PC-3 (cell line): ENCODE measurements at regions not wholly inside any gene's neighbourhood (a gene's known extent, or its start where the extent isn't known, plus 50 kb on each side); places are given as distances from the start of the nearest gene placed in this dataset.

Experiments used
- ATAC-seq: fragments of 200-7000 bp; cut with Tn5 transposase; 2 replicates; pipeline ENCODE4 v1.9.1; 2020; ENCODE audit warnings: mild to moderate bottlenecking, moderate library complexity
- BruUV-seq: library from RNA; stranded (reverse); fragments of 400-500 nt; replicated peaks from 2 replicates; lab custom pipeline; 2021; lab: Mats Ljungman, UMichigan
- CTCF ChIA-PET: fragments of 300-600 bp; sonication (Branson Sonifier 250); formaldehyde crosslinking; loops from one replicate; lab custom pipeline; 2022; ENCODE audit warnings: antibody characterized with exemption; lab: Charles Lee
- POLR2A ChIA-PET: fragments of 300-600 bp; sonication (Branson Sonifier 250); formaldehyde crosslinking; loops from one replicate; lab custom pipeline; 2022; ENCODE audit warnings: antibody characterized with exemption; ENCODE audit not compliant: unreplicated experiment; lab: Charles Lee
- DNase-seq: peaks from one replicate; pipeline ENCODE4 v3.0.0-alpha.2; 2015
- H2AFZ ChIP-seq: fragments of 300-600 bp; sonication (generic); 2 replicates; pipeline ENCODE4 v1.6.0; 2016; ENCODE audit warnings: antibody characterized with exemption, low read length
- H3F3A ChIP-seq: fragments of 300-600 bp; sonication (generic); one replicate; pipeline ENCODE4 v1.6.0; 2017; ENCODE audit warnings: antibody characterized with exemption, low read length, control low read depth, mild to moderate bottlenecking; ENCODE audit not compliant: unreplicated experiment
- H3K27ac ChIP-seq: fragments of 300-600 bp; sonication (generic); 2 replicates; pipeline ENCODE4 v1.5.1; 2016; ENCODE audit warnings: mild to moderate bottlenecking, low read length
- H3K27me3 ChIP-seq: fragments of 300-600 bp; sonication (generic); 2 replicates; pipeline ENCODE4 v1.6.1; 2016; ENCODE audit warnings: low read length, mixed read lengths
- H3K36me3 ChIP-seq: fragments of 300-600 bp; sonication (generic); 2 replicates; pipeline ENCODE4 v1.6.1; 2016; ENCODE audit warnings: low read depth, mixed run types, low read length, mixed read lengths
- H3K4me1 ChIP-seq: fragments of 300-600 bp; sonication (generic); 2 replicates; pipeline ENCODE4 v1.5.1; 2016; ENCODE audit warnings: low read length; ENCODE audit not compliant: insufficient read depth
- H3K4me2 ChIP-seq: fragments of 300-600 bp; sonication (generic); 2 replicates; pipeline ENCODE4 v1.6.0; 2016; ENCODE audit warnings: low read length
- H3K4me3 ChIP-seq: fragments of 300-600 bp; sonication (generic); 2 replicates; pipeline ENCODE4 v1.5.1; 2016; ENCODE audit warnings: mild to moderate bottlenecking, low read length, mixed read lengths
- H3K79me2 ChIP-seq: fragments of 300-600 bp; sonication (generic); 2 replicates; pipeline ENCODE4 v1.6.1; 2017; ENCODE audit warnings: low read length, mixed read lengths
- H3K9ac ChIP-seq: fragments of 300-600 bp; sonication (generic); 2 replicates; pipeline ENCODE4 v1.6.0; 2016; ENCODE audit warnings: mild to moderate bottlenecking, low read length
- H3K9me2 ChIP-seq: fragments of 300-600 bp; sonication (generic); replicated peaks from 2 replicates; pipeline ENCODE4 v1.6.1; 2016; ENCODE audit warnings: mixed run types, low read length, mixed read lengths
- H3K9me3 ChIP-seq: fragments of 300-600 bp; sonication (generic); 2 replicates; pipeline ENCODE4 v1.6.1; 2016; ENCODE audit warnings: low read length, mixed read lengths
- H4K20me1 ChIP-seq: fragments of 300-600 bp; sonication (generic); 2 replicates; pipeline ENCODE4 v1.6.1; 2016; ENCODE audit warnings: low read length, mixed read lengths
- EZH2 ChIP-seq: fragments of 300-600 bp; sonication (generic); IDR thresholded peaks from one replicate; pipeline ENCODE4 v1.6.1; 2017; ENCODE audit warnings: antibody characterized with exemption, mild to moderate bottlenecking, low read length; ENCODE audit not compliant: unreplicated experiment
- EZH2phosphoT487 ChIP-seq: fragments of 300-600 bp; sonication (generic); IDR thresholded peaks from 2 replicates; pipeline ENCODE4 v1.6.1; 2018; ENCODE audit warnings: mild to moderate bottlenecking, antibody characterized with exemption, low read length, borderline replicate concordance
- intact Hi-C: fragments of 100-400 bp; cut with micrococcal nuclease; formaldehyde crosslinking; loops from 2 replicates; pipeline ENCODE4 v1.9.0; 2023
- TF ChIP-seq, protein P1 (sequence below): fragments of 300-600 bp; sonication (generic); conservative IDR thresholded peaks from 2 replicates; pipeline ENCODE4 v1.5.1; 2017; ENCODE audit warnings: antibody characterized with exemption, low read depth, mild to moderate bottlenecking, low read length

DNA sequence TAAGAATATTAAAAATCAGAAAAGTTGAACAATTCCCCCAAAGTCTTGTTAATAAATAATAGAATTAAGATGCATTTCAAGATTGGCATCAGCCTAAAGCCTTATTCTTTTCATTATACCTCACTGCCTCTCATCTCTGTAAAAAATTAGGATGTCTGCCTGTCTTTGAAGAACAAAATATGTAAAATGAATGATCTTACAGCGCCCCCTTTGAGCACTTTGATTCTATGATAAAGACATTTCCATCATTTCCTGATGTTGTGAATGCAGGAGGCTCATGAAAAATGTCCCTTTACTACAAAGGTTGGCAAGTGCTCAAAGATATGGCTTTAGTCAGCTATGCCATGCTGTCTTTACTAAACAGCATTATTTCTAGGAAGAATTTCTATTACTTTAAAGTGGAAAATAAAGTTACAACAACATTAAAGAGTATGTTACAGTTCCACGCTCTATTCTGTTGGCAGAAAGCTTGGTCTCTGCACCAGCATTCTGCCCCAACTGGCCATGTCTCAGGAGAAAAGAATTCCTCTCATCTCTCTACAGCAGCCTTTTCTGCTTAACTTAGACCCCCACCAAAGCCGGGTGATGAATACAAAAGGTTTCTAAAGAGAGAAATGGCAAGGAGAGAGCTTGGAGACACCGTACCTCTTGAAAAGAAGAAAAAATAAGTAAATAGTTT is 95.1 kb downstream of the LLPH start:
- ATAC-seq, result peak; percentile 45; the same call in 1 of the 2 replicates
- no peak overlapping the region for H3K4me2 ChIP-seq
- intact Hi-C loops, result loop anchor here (5.0 kb wide), 1 partner anchor 143 kb away; no protein-coding TSS in a partner anchor

DNA sequence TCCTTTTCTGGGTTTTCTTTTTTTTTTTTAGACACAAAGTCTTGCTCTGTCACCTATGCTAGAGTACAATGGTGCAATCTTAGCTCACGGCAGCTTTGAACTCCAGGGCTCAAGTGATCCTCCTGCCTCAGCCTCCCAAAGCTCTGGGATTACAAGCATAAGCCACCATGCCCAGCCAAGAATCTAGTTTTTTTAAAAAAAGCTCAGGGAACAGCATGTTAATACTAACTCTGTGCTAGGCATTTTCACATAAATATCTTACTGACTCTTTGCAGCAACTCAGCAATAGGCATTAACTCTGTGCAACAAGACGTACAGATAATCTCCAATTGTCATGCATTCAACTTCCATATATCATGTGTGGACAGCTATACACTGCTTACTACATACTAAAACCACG is 97.4 kb downstream of the LLPH start:
- no peak overlapping the region for H3K4me2 ChIP-seq
- CTCF ChIA-PET, result no interaction called here
- ATAC-seq, result no peak

More for the DNA sequence above, 95.1 kb downstream of the LLPH start:
- H4K20me1 ChIP-seq, result no peaks in the 10 kb centered on the region
- no peaks in the 10 kb centered on the region for H3K27me3 ChIP-seq
- no peaks in the 10 kb centered on the region for H3K79me2 ChIP-seq
- H3K36me3 ChIP-seq, result no peaks in the 10 kb centered on the region
- H3K4me1 ChIP-seq, result peaks cover 19% of the 10 kb centered on the region
- H3K9ac ChIP-seq, result no peak overlapping the region
- no peaks in the 10 kb centered on the region for H3K9me2 ChIP-seq
- no TSS peak for BruUV-seq
- DNase-seq, result peak; percentile 79
- ChIA-PET POLR2A (no interaction called here), CTCF (interaction anchor here (0.9 to 1.2 kb wide), 2 partner anchors 52 to 729 kb away, joined by 4 to 8 read pairs; no protein-coding TSS in a partner anchor)
- no peaks in the 10 kb centered on the region for H3F3A ChIP-seq
- H3K4me3 ChIP-seq, result no peak overlapping the region
- H3K9me3 ChIP-seq, result no peaks in the 10 kb centered on the region
- no peak for TF ChIP-seq EZH2
- TF ChIP-seq, protein P1, sequence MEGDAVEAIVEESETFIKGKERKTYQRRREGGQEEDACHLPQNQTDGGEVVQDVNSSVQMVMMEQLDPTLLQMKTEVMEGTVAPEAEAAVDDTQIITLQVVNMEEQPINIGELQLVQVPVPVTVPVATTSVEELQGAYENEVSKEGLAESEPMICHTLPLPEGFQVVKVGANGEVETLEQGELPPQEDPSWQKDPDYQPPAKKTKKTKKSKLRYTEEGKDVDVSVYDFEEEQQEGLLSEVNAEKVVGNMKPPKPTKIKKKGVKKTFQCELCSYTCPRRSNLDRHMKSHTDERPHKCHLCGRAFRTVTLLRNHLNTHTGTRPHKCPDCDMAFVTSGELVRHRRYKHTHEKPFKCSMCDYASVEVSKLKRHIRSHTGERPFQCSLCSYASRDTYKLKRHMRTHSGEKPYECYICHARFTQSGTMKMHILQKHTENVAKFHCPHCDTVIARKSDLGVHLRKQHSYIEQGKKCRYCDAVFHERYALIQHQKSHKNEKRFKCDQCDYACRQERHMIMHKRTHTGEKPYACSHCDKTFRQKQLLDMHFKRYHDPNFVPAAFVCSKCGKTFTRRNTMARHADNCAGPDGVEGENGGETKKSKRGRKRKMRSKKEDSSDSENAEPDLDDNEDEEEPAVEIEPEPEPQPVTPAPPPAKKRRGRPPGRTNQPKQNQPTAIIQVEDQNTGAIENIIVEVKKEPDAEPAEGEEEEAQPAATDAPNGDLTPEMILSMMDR, result peak; percentile 79
- H3K27ac ChIP-seq, result 0 out of 2 replicates have a peak overlapping the region, but pooled peaks have one; percentile 6
- no peak overlapping the region for H2AFZ ChIP-seq

More for the DNA sequence above, 97.4 kb downstream of the LLPH start:
- H3F3A ChIP-seq, result no peaks in the 10 kb centered on the region
- no peak for DNase-seq
- H3K4me3 ChIP-seq, result no peak overlapping the region
- intact Hi-C loops, result no loop called here
- no peaks in the 10 kb centered on the region for H3K36me3 ChIP-seq
- H3K9me3 ChIP-seq, result no peaks in the 10 kb centered on the region
- H4K20me1 ChIP-seq, result no peaks in the 10 kb centered on the region
- no peak overlapping the region for H3K9ac ChIP-seq
- H2AFZ ChIP-seq, result no peak overlapping the region
- no TSS peak for BruUV-seq
- H3K27me3 ChIP-seq, result no peaks in the 10 kb centered on the region
- no peaks in the 10 kb centered on the region for H3K9me2 ChIP-seq
- no peaks in the 10 kb centered on the region for H3K79me2 ChIP-seq
- no peak overlapping the region for H3K27ac ChIP-seq
- POLR2A ChIA-PET, result interaction anchor here (0.6 kb wide), 1 partner anchor 86 kb away, joined by 3 read pairs; no protein-coding TSS in a partner anchor
- peaks cover 19% of the 10 kb centered on the region for H3K4me1 ChIP-seq
- TF ChIP-seq, protein P1, result no peak
- TF ChIP-seq EZH2, result no peak
- no peak for TF ChIP-seq EZH2phosphoT487
